Progenitor cell of endocrine pancreas (in vitro differentiated cells): ENCODE measurements at regions not wholly inside any gene's neighbourhood (a gene's known extent, or its start where the extent isn't known, plus 50 kb on each side); places are given as distances from the start of the nearest gene placed in this dataset.

Source experiments
- DNase-seq: peaks from one replicate; pipeline ENCODE4 v3.0.0; 2021; ENCODE audit warnings: low spot score; ENCODE audit not compliant: unreplicated experiment
- H3K27ac Mint-ChIP-seq: 2 replicates; pipeline ENCODE4 v1.8.0; 2021; ENCODE audit warnings: mild to moderate bottlenecking, moderate library complexity, mixed read lengths
- H3K27me3 Mint-ChIP-seq: 2 replicates; pipeline ENCODE4 v1.8.0; 2021; ENCODE audit warnings: mixed read lengths
- H3K36me3 Mint-ChIP-seq: 2 replicates; pipeline ENCODE4 v1.8.0; 2022; ENCODE audit warnings: mixed read lengths; ENCODE audit not compliant: insufficient read depth
- H3K4me1 Mint-ChIP-seq: 2 replicates; pipeline ENCODE4 v1.8.0; 2021; ENCODE audit warnings: low read depth, mixed read lengths
- H3K4me3 Mint-ChIP-seq: 2 replicates; pipeline ENCODE4 v1.8.0; 2021; ENCODE audit warnings: low read depth, mild to moderate bottlenecking, moderate library complexity, mixed read lengths
- H3K9me3 Mint-ChIP-seq: 2 replicates; pipeline ENCODE4 v1.8.0; 2021; ENCODE audit warnings: low read depth, mixed read lengths
- TF ChIP-seq, protein P1 (sequence below): fragments of 200-600 bp; sonication (generic); IDR thresholded peaks from one replicate; pipeline ENCODE4 v1.5.0; 2021; ENCODE audit warnings: antibody characterized with exemption, mild to moderate bottlenecking; ENCODE audit not compliant: unreplicated experiment

DNA sequence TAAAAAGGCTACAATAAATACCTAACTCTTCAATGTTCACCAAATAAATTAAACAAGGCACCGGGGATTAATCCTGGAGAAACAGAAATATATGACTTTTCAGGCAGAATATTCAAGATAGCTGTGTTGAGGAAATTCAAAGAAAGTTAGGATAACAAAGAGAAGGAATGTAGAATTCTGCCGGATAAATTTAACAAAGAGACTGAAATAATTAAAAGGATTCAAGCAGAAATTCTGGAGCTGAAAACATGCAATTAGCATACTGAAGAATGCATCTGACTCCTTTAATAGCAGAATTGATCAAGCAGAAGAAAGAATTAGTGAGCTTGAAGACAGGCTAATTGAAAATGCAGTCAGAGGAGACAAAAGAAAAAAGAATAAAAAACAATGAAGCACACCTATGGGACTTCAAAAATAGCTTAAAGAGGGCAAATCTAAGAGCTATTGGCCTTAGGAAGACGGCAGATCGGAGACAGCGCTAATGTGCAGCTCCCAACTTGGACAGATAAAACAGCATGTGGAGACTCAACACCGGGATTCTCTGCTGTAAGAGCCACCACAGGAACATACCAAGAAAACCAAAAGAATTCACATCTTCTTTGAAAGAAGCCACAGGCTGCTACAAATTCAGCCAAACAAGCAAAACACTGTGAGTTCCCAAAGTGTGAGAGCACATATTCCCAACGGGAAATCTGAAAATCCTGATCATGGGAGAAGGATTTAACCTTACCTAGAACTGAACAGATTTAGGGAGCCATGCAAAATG is 1290.9 kb downstream of the PCDH18 start:
- no peak overlapping the region for H3K27ac Mint-ChIP-seq
- no peaks in the 10 kb centered on the region for H3K4me1 Mint-ChIP-seq
- no peaks in the 10 kb centered on the region for H3K27me3 Mint-ChIP-seq
- peaks cover 15% of the 10 kb centered on the region for H3K9me3 Mint-ChIP-seq
- DNase-seq, result no peak
- no peaks in the 10 kb centered on the region for H3K36me3 Mint-ChIP-seq
- TF ChIP-seq, protein P1, sequence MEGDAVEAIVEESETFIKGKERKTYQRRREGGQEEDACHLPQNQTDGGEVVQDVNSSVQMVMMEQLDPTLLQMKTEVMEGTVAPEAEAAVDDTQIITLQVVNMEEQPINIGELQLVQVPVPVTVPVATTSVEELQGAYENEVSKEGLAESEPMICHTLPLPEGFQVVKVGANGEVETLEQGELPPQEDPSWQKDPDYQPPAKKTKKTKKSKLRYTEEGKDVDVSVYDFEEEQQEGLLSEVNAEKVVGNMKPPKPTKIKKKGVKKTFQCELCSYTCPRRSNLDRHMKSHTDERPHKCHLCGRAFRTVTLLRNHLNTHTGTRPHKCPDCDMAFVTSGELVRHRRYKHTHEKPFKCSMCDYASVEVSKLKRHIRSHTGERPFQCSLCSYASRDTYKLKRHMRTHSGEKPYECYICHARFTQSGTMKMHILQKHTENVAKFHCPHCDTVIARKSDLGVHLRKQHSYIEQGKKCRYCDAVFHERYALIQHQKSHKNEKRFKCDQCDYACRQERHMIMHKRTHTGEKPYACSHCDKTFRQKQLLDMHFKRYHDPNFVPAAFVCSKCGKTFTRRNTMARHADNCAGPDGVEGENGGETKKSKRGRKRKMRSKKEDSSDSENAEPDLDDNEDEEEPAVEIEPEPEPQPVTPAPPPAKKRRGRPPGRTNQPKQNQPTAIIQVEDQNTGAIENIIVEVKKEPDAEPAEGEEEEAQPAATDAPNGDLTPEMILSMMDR, result no peak
- H3K4me3 Mint-ChIP-seq, result no peak overlapping the region

DNA sequence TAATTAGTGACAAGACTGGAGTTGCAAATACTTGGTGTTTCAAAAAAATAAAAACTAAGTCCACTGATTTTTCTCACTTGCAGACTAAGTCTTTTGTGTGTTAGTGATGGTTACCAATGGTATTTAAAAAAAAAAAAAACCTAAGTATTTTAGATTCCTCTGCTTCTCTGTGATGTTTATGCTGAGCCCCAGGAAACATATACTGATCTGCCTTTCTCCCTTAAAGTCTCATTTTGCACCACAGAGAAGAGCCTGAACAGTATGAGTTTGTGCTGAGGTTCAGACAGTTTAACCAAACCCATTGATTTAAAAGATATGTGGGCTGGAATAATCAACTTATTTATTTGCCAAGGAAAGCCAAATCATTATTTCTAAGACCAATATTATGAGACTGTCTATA is 1305.0 kb downstream of the PCDH18 start:
- no peaks in the 10 kb centered on the region for H3K9me3 Mint-ChIP-seq
- H3K27ac Mint-ChIP-seq, result no peak overlapping the region
- TF ChIP-seq, protein P1, result no peak
- H3K36me3 Mint-ChIP-seq, result no peaks in the 10 kb centered on the region
- H3K4me1 Mint-ChIP-seq, result no peaks in the 10 kb centered on the region
- no peak overlapping the region for H3K4me3 Mint-ChIP-seq
- DNase-seq, result no peak
- H3K27me3 Mint-ChIP-seq, result no peaks in the 10 kb centered on the region

DNA sequence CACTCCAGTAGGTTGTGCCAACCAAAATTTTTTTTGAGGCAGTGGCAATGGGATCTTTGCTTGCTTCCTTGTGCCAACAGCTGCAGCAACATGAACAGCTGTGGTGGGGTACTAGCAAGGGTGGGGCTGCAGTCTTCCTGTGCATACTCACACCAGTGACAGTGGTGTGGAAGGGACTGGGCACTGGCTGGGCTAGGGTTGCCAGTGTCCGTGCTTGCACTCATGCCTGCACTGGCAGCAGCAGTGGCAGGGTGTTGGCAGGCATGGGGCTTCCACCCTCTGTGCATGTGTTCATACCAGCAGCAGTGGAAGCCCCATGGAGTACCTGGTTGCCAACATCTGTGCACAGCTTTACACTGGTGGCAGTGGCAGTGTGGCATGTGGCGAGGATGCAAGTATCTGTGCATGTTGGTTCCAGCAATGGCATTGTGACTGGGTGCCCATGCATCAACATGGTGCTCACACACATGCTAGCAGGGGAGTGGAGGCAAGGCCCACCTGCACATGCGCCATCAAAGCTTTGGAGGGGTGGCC is 1312.6 kb downstream of the PCDH18 start:
- TF ChIP-seq, protein P1, result no peak
- H3K4me3 Mint-ChIP-seq, result no peak overlapping the region
- H3K9me3 Mint-ChIP-seq, result no peaks in the 10 kb centered on the region
- no peaks in the 10 kb centered on the region for H3K36me3 Mint-ChIP-seq
- no peaks in the 10 kb centered on the region for H3K4me1 Mint-ChIP-seq
- DNase-seq, result no peak
- H3K27ac Mint-ChIP-seq, result no peak overlapping the region
- no peaks in the 10 kb centered on the region for H3K27me3 Mint-ChIP-seq

DNA sequence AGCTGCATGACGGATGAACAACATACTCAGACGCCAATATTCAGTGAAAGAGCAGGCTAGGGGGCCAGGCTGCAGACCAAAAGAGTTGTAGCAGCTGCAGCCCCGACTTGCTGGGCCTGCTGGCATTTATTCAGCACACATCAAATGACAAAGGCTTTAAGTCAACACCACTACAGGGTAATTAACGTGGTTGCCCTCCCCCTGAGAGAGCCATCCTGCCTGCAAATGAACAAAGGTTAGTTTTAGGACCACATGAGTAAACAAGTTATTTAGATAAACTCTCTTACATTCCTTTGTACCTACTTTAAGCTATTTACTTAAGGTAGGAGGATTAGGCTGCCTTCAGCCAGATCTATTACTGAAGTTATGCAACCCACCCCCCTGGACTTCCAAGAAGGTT is 1329.1 kb downstream of the PCDH18 start:
- DNase-seq, result no peak
- no peak overlapping the region for H3K4me3 Mint-ChIP-seq
- H3K4me1 Mint-ChIP-seq, result no peaks in the 10 kb centered on the region
- peaks cover 7% of the 10 kb centered on the region for H3K9me3 Mint-ChIP-seq
- no peaks in the 10 kb centered on the region for H3K27me3 Mint-ChIP-seq
- no peak overlapping the region for H3K27ac Mint-ChIP-seq
- H3K36me3 Mint-ChIP-seq, result no peaks in the 10 kb centered on the region
- TF ChIP-seq, protein P1, result no peak

DNA sequence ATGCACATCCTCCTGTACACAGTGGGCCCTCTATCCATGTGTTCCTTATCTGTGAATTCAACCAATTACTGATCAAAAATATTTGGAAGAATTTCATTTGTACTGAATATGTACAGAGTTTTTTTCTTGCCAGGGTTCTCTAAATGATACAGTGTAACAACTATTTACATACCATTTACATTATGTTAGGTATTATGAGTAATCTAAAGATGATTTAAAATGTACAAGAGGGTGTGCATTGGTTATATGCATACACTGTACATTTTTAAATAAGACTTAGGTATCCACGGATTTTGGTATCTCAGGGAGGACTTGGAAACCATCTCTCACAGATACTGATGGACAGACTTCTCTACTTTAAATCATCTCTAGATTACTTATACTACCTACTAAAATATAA is 1333.9 kb downstream of the PCDH18 start:
- Mint-ChIP-seq H3K27me3 (no peaks in the 10 kb centered on the region), H3K4me3 (no peak overlapping the region), H3K9me3 (peaks cover 7% of the 10 kb centered on the region), H3K27ac (no peak overlapping the region), H3K36me3 (no peaks in the 10 kb centered on the region), H3K4me1 (no peaks in the 10 kb centered on the region)
- TF ChIP-seq, protein P1, result no peak
- no peak for DNase-seq
